Mesenchymal stem cell (in vitro differentiated cells and primary cell): ENCODE measurements at regions not wholly inside any gene's neighbourhood (a gene's known extent, or its start where the extent isn't known, plus 50 kb on each side); places are given as distances from the start of the nearest gene placed in this dataset.

Experiments
- DNase-seq: peaks from one replicate; pipeline ENCODE4 v3.0.0-alpha.2; 2013
- H2AFZ ChIP-seq: one replicate; pipeline ENCODE4 v1.6.1; 2013; ENCODE audit warnings: low read depth, mild to moderate bottlenecking, control low read depth, inconsistent platforms, low read length, moderate library complexity
- H2AK5ac ChIP-seq: 2 replicates; pipeline ENCODE4 v1.6.1; 2013; ENCODE audit warnings: low read length, moderate library complexity, mild to moderate bottlenecking, inconsistent platforms; ENCODE audit not compliant: severe bottlenecking
- H2BK120ac ChIP-seq: one replicate; pipeline ENCODE4 v1.6.1; 2013; ENCODE audit warnings: low read depth, mild to moderate bottlenecking, inconsistent platforms, low read length, moderate library complexity
- H2BK12ac ChIP-seq, 2 experiments: one replicate each; pipeline ENCODE4 v1.6.1; 2013; ENCODE audit warnings: inconsistent platforms in 2 of 2, low read length in 2 of 2, mild to moderate bottlenecking in 2 of 2, moderate library complexity in 2 of 2, control low read depth in 1 of 2
- H2BK15ac ChIP-seq: one replicate; pipeline ENCODE4 v1.6.1; 2013; ENCODE audit warnings: mild to moderate bottlenecking, low read depth, inconsistent platforms; ENCODE audit not compliant: poor library complexity, severe bottlenecking
- H2BK5ac ChIP-seq: 2 replicates; pipeline ENCODE4 v1.6.1; 2013; ENCODE audit warnings: low read depth, mild to moderate bottlenecking, low read length, control low read depth, inconsistent platforms; ENCODE audit not compliant: poor library complexity, severe bottlenecking
- H3K14ac ChIP-seq, 2 experiments: one replicate each; pipeline ENCODE4 v1.6.1; 2013; ENCODE audit warnings: inconsistent platforms in 2 of 2, low read length in 2 of 2, control low read depth in 1 of 2, mild to moderate bottlenecking in 1 of 2, moderate library complexity in 1 of 2
- H3K18ac ChIP-seq, 2 experiments: one replicate each; pipeline ENCODE4 v1.6.1; 2013; ENCODE audit warnings: inconsistent platforms in 2 of 2, low read length in 2 of 2, control low read depth in 1 of 2, low read depth in 1 of 2, mild to moderate bottlenecking in 1 of 2
- H3K23ac ChIP-seq, 2 experiments: one replicate each; pipeline ENCODE4 v1.6.1; 2013; ENCODE audit warnings: inconsistent platforms in 2 of 2, low read length in 2 of 2, mild to moderate bottlenecking in 2 of 2, moderate library complexity in 2 of 2, control low read depth in 1 of 2
- H3K27ac ChIP-seq: 2 replicates; pipeline ENCODE4 v1.5.1; 2013; ENCODE audit warnings: mild to moderate bottlenecking, moderate library complexity, low read length, control low read depth, inconsistent platforms; ENCODE audit not compliant: poor library complexity, severe bottlenecking
- H3K27me3 ChIP-seq, 2 experiments: 2 replicates each; pipeline versions ENCODE4 v1.6.1 to v1.7.0; 2013; ENCODE audit warnings: low read length in 2 of 2, mild to moderate bottlenecking in 2 of 2, moderate library complexity in 2 of 2, control low read depth in 1 of 2, inconsistent platforms in 1 of 2; ENCODE audit not compliant: control insufficient read depth in 1 of 2, insufficient read depth in 1 of 2
- H3K36me3 ChIP-seq, 2 experiments: 2 replicates each; pipeline versions ENCODE4 v1.6.1 to v1.7.0; 2013; ENCODE audit warnings: low read length in 2 of 2, control low read depth in 1 of 2, inconsistent platforms in 1 of 2, low read depth in 1 of 2, mild to moderate bottlenecking in 1 of 2; ENCODE audit not compliant: insufficient read depth in 2 of 2, control insufficient read depth in 1 of 2
- H3K4ac ChIP-seq, 2 experiments: one replicate each; pipeline ENCODE4 v1.6.1; 2013; ENCODE audit warnings: inconsistent platforms in 2 of 2, low read length in 2 of 2, mild to moderate bottlenecking in 2 of 2, moderate library complexity in 2 of 2, control low read depth in 1 of 2, low read depth in 1 of 2
- H3K4me1 ChIP-seq: 2 replicates; pipeline ENCODE4 v1.6.1; 2013; ENCODE audit warnings: low read depth, low read length, control low read depth; ENCODE audit not compliant: control insufficient read depth, insufficient read depth
- H3K4me2 ChIP-seq: 2 replicates; pipeline ENCODE4 v1.6.1; 2013; ENCODE audit warnings: low read length, mild to moderate bottlenecking, inconsistent platforms; ENCODE audit not compliant: poor library complexity, severe bottlenecking
- H3K4me3 ChIP-seq, 2 experiments: 2 replicates each; pipeline versions ENCODE4 v1.5.1 to v1.7.0; 2013; ENCODE audit warnings: low read length in 2 of 2, mild to moderate bottlenecking in 2 of 2, control low read depth in 1 of 2, low read depth in 1 of 2; ENCODE audit not compliant: insufficient read depth in 1 of 2
- H3K79me1 ChIP-seq: replicated peaks from 2 replicates; pipeline ENCODE4 v1.6.1; 2013; ENCODE audit warnings: mild to moderate bottlenecking, control low read depth, low read length, inconsistent platforms; ENCODE audit not compliant: poor library complexity, severe bottlenecking
- H3K9ac ChIP-seq: 2 replicates; pipeline ENCODE4 v1.7.0; 2013; ENCODE audit warnings: mild to moderate bottlenecking, low read length, moderate library complexity
- H3K9me3 ChIP-seq: 2 replicates; pipeline ENCODE4 v1.7.0; 2013; ENCODE audit warnings: mild to moderate bottlenecking, low read length; ENCODE audit not compliant: control insufficient read depth
- H4K8ac ChIP-seq: one replicate; pipeline ENCODE4 v1.6.1; 2013; ENCODE audit warnings: inconsistent platforms, mild to moderate bottlenecking, low read length, moderate library complexity
- H4K91ac ChIP-seq: one replicate; pipeline ENCODE4 v1.6.1; 2013; ENCODE audit warnings: mild to moderate bottlenecking, low read length, inconsistent platforms
- WGBS: methylation state at CpG from one replicate; pipeline ENCODE4 v1.1.7; 2013; ENCODE audit warnings: mixed read lengths; 5-methylcytosine and 5-hydroxymethylcytosine counted together

GRCh38 chr20:41784209-41784958 is 166.2 kb upstream of the CHD6 start:
- no peaks in the 10 kb centered on the region for H3K27me3 ChIP-seq
- H2BK5ac ChIP-seq, result no peak overlapping the region
- H3K4me3 ChIP-seq, result no peak overlapping the region
- no peak for DNase-seq
- no peak overlapping the region for H2AFZ ChIP-seq
- H2BK15ac ChIP-seq, result no peak overlapping the region
- no peak overlapping the region for H3K4ac ChIP-seq
- WGBS, result 78% methylated on average over 5 of the region's 5 CpGs
- H4K91ac ChIP-seq, result no peak overlapping the region
- no peaks in the 10 kb centered on the region for H3K36me3 ChIP-seq
- no peaks in the 10 kb centered on the region for H3K79me1 ChIP-seq
- H3K18ac ChIP-seq, result no peak overlapping the region
- H3K14ac ChIP-seq, result no peak overlapping the region
- no peaks in the 10 kb centered on the region for H3K9me3 ChIP-seq
- H3K4me2 ChIP-seq, result no peak overlapping the region
- no peak overlapping the region for H2BK120ac ChIP-seq
- H4K8ac ChIP-seq, result no peak overlapping the region
- H3K27ac ChIP-seq, result no peak overlapping the region
- H3K9ac ChIP-seq, result no peak overlapping the region
- no peak overlapping the region for H2AK5ac ChIP-seq
- H3K4me1 ChIP-seq, result no peaks in the 10 kb centered on the region
- no peak overlapping the region for H2BK12ac ChIP-seq
- H3K23ac ChIP-seq, result no peak overlapping the region

GRCh38 chr20:41783423-41784208 is 165.4 kb upstream of the CHD6 start:
- H3K4me1 ChIP-seq, result no peaks in the 10 kb centered on the region
- no peaks in the 10 kb centered on the region for H3K9me3 ChIP-seq
- H2BK15ac ChIP-seq, result no peak overlapping the region
- H3K23ac ChIP-seq, result no peak overlapping the region
- H2BK5ac ChIP-seq, result no peak overlapping the region
- no peak overlapping the region for H2BK120ac ChIP-seq
- H3K27me3 ChIP-seq, result no peaks in the 10 kb centered on the region
- H3K4ac ChIP-seq, result no peak overlapping the region
- no peak for DNase-seq
- no peak overlapping the region for H3K14ac ChIP-seq
- no peak overlapping the region for H3K9ac ChIP-seq
- H3K27ac ChIP-seq, result no peak overlapping the region
- H3K36me3 ChIP-seq, result no peaks in the 10 kb centered on the region
- no peak overlapping the region for H3K18ac ChIP-seq
- H2BK12ac ChIP-seq, result no peak overlapping the region
- H2AFZ ChIP-seq, result no peak overlapping the region
- WGBS, result 66% methylated on average over 7 of the region's 7 CpGs
- H3K79me1 ChIP-seq, result no peaks in the 10 kb centered on the region
- no peak overlapping the region for H4K91ac ChIP-seq
- no peak overlapping the region for H2AK5ac ChIP-seq
- H3K4me3 ChIP-seq, result no peak overlapping the region
- no peak overlapping the region for H3K4me2 ChIP-seq
- H4K8ac ChIP-seq, result no peak overlapping the region

GRCh38 chr20:41782730-41783406 is 164.7 kb upstream of the CHD6 start:
- no peak overlapping the region for H3K9ac ChIP-seq
- no peak overlapping the region for H2BK120ac ChIP-seq
- H2BK5ac ChIP-seq, result no peak overlapping the region
- WGBS, result 75% methylated on average over 2 of the region's 3 CpGs
- H2AFZ ChIP-seq, result no peak overlapping the region
- no peak overlapping the region for H4K8ac ChIP-seq
- no peak overlapping the region for H3K4me2 ChIP-seq
- H3K9me3 ChIP-seq, result no peaks in the 10 kb centered on the region
- no peak overlapping the region for H2AK5ac ChIP-seq
- no peak overlapping the region for H2BK12ac ChIP-seq
- no peak overlapping the region for H3K4me3 ChIP-seq
- DNase-seq, result no peak
- no peak overlapping the region for H3K23ac ChIP-seq
- no peaks in the 10 kb centered on the region for H3K79me1 ChIP-seq
- no peak overlapping the region for H4K91ac ChIP-seq
- no peak overlapping the region for H3K4ac ChIP-seq
- H2BK15ac ChIP-seq, result no peak overlapping the region
- no peaks in the 10 kb centered on the region for H3K27me3 ChIP-seq
- no peak overlapping the region for H3K27ac ChIP-seq
- H3K18ac ChIP-seq, result no peak overlapping the region
- H3K4me1 ChIP-seq, result no peaks in the 10 kb centered on the region
- no peak overlapping the region for H3K14ac ChIP-seq
- no peaks in the 10 kb centered on the region for H3K36me3 ChIP-seq

DNA sequence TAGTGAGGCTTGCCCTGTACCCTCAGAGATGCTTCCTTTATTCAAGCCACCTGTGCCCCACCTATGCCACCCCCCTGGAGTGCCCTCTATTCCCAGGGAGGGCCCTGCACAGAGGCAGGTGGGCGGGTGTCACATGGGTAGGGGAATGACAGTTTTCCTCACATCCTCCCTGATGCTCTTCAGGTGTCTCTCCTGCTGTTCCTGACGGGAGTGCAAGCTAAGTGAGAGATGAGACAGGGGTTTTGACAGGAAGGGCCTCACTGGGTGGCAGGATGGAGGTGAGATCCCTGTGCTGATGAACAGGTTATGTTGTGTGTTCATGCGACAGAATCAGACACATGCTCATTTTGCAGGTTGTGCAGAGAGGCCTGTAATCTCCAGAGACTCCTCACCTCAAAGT is 164.1 kb upstream of the CHD6 start:
- DNase-seq, result no peak
- no peak overlapping the region for H3K4ac ChIP-seq
- H2BK120ac ChIP-seq, result no peak overlapping the region
- no peak overlapping the region for H3K27ac ChIP-seq
- no peaks in the 10 kb centered on the region for H3K4me1 ChIP-seq
- 39% methylated on average over 3 of the region's 3 CpGs for WGBS
- no peak overlapping the region for H4K91ac ChIP-seq
- no peak overlapping the region for H3K14ac ChIP-seq
- no peaks in the 10 kb centered on the region for H3K79me1 ChIP-seq
- no peaks in the 10 kb centered on the region for H3K9me3 ChIP-seq
- H3K9ac ChIP-seq, result no peak overlapping the region
- no peak overlapping the region for H3K4me2 ChIP-seq
- H2BK5ac ChIP-seq, result no peak overlapping the region
- no peak overlapping the region for H4K8ac ChIP-seq
- H3K27me3 ChIP-seq, result no peaks in the 10 kb centered on the region
- no peak overlapping the region for H2AK5ac ChIP-seq
- no peak overlapping the region for H2AFZ ChIP-seq
- H2BK15ac ChIP-seq, result no peak overlapping the region
- H3K36me3 ChIP-seq, result no peaks in the 10 kb centered on the region
- no peak overlapping the region for H2BK12ac ChIP-seq
- no peak overlapping the region for H3K23ac ChIP-seq
- no peak overlapping the region for H3K18ac ChIP-seq
- no peak overlapping the region for H3K4me3 ChIP-seq
